Activated CD8-positive, alpha-beta memory T cell treated with anti-CD3 and anti-CD28 coated beads for 36 hours (primary cell): ENCODE measurements at regions not wholly inside any gene's neighbourhood (a gene's known extent, or its start where the extent isn't known, plus 50 kb on each side); places are given as distances from the start of the nearest gene placed in this dataset.

Experiments used
- CTCF ChIA-PET: fragments of 350-600 bp; sonication (Branson Sonifier 250); formaldehyde crosslinking; loops from one replicate; lab custom pipeline; 2021; ENCODE audit warnings: antibody characterized with exemption; lab: Charles Lee
- POLR2A ChIA-PET: fragments of 350-600 bp; sonication (Branson Sonifier 250); formaldehyde crosslinking; loops from one replicate; lab custom pipeline; 2021; ENCODE audit warnings: antibody characterized with exemption; lab: Charles Lee

DNA sequence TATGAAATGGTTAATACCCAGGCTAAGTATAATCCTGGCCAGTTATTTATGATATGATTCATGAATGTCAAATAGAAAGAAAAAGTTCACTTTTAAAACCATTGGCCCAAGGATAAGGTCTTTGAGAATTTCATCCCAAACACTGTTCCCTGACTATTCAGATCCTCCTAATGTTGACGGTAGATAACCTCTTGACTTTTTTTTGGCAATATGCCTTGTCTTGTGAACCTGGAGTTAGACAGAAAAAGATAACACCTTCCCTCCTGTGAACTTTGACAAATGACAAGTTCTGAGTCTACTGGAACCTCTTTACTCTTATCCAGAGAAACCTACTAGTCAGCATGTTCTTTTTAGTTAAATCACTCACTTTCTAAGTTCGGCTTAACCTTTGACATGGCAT lies 166.8 kb upstream of the PREP start:
- ChIA-PET POLR2A (no interaction called here), CTCF (no interaction called here)

- POLR2A ChIA-PET = no interaction called here
- CTCF ChIA-PET = no interaction called here
Observed at GRCh38 chr6:105568751-105569150, 165.9 kb upstream of the PREP start.

- ChIA-PET CTCF (no interaction called here), POLR2A (no interaction called here)
Observed at GRCh38 chr6:105568142-105568541, 165.3 kb upstream of the PREP start.

DNA sequence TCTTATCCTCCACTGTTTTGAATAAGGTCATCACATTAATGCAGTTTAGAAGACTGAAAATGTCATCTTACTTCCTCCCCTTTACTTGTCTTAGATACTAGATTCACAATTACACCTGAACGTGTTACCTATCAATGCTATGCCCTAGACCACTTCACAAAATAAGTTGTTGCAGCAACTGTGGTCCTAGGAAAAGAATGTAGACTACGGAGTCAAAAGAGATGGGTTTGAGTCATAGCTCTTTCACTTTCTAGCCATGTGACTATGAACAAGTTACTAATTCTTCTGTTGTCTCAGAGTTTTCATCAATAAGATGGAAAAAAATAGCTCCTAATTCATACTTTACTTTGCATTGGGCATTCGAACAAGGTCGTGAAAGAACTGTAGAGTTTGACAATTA lies 164.3 kb upstream of the PREP start:
- POLR2A ChIA-PET = no interaction called here
- CTCF ChIA-PET = interaction anchor here (0.9 kb wide), 1 partner anchor 26 kb away, joined by 3 read pairs; no protein-coding TSS in a partner anchor

GRCh38 chr6:105566503-105566902 lies 163.6 kb upstream of the PREP start:
- CTCF ChIA-PET = no interaction called here

GRCh38 chr6:105564121-105564902 lies 161.4 kb upstream of the PREP start:
- CTCF ChIA-PET = no interaction called here
- POLR2A ChIA-PET = no interaction called here

More at GRCh38 chr6:105566503-105566902, 163.6 kb upstream of the PREP start:
- POLR2A ChIA-PET = no interaction called here

- ChIA-PET CTCF (no interaction called here), POLR2A (no interaction called here)
Observed at GRCh38 chr6:105562027-105562426, 159.1 kb upstream of the PREP start.

DNA sequence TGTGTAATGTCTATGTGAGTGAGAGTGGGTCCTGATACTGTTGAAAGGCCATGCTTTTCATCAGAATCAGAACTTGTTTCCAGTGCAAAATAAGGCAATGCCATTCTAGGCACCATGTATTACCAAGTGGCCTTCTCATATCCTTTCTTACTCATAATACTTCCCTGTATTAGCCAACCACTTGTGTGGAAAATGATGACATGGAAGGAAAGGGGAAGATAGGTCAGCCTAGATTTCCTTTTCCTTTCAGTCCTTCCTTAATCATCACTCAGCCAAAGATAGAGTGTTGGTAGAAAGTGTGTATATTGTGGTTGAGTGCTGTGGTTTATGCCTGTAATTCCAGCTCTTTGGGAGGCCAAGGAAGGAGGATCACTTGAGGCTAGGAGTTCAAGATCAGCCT lies 158.6 kb upstream of the PREP start:
- POLR2A ChIA-PET = interaction anchor here (1.6 kb wide), 1 partner anchor 84 kb away, joined by 6 read pairs; no protein-coding TSS in a partner anchor
- CTCF ChIA-PET = no interaction called here

DNA sequence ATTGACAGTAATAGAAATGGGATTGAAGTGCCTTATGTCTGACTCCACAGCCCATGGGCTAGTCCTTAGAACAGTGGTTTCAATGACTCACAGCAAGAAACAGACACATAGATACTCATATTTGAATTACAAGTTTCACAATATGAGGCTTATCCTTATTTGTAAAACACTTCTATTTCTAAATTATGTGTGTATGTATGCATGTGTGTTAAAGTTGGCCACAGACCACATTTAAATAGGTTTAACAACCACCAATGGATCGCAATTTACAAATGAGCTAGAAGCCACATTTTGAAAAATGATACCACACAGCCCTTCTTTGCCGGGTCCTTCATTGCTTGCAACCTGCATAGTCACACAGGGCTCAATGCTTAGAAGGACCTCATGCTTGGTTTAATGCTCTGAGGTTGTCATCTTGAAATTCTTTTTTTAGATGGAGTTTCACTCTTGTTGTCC lies 157.8 kb upstream of the PREP start:
- ChIA-PET CTCF (interaction anchor here (1.2 kb wide), 1 partner anchor 60 kb away, joined by 4 read pairs; no protein-coding TSS in a partner anchor), POLR2A (interaction anchor here (0.6 to 1.6 kb wide), 2 partner anchors 85 to 249 kb away, joined by 4 to 6 read pairs; no protein-coding TSS in a partner anchor)

DNA sequence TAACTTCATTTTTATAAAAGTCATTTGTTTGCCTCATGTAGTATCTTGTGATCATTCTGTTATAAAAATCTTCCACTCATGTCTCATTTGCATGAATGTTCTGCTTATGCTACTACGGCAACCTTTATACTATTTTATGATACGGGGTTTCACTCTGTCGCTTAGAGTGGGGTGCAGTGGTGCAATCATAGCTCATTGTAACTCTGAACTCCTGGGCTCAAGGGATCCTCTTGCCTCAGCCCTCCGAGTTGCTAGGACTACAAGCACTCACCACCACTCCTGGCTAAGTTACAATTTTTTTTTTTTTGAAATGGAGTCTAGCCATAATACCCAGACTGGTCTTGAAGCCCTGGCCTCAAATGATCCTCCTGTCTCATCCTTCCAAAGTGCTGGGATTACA lies 154.4 kb upstream of the PREP start:
- POLR2A ChIA-PET = interaction anchor here (0.5 to 0.6 kb wide), 2 partner anchors 67 to 1008 kb away, joined by 3 read pairs; no protein-coding TSS in a partner anchor
- CTCF ChIA-PET = no interaction called here

DNA sequence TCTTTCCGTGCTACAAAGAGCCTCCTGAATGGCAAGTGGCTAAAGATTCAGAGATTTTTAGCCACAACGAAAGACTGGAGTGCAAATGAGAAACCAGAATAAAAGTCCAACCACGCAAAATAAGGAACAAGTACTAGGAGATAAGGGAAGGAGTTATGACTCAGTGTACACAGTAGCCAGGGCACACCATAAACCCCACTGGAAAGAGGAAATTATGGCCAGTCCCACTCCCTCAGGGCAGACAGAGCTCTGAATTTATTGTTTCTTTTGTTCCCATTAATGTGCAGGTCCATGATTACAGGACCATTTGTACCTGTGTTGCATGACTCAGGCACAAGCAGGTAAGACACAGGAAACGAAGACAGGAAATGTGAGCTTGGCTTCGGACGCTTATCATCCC lies 150.3 kb upstream of the PREP start:
- CTCF ChIA-PET = no interaction called here
- POLR2A ChIA-PET = no interaction called here

DNA sequence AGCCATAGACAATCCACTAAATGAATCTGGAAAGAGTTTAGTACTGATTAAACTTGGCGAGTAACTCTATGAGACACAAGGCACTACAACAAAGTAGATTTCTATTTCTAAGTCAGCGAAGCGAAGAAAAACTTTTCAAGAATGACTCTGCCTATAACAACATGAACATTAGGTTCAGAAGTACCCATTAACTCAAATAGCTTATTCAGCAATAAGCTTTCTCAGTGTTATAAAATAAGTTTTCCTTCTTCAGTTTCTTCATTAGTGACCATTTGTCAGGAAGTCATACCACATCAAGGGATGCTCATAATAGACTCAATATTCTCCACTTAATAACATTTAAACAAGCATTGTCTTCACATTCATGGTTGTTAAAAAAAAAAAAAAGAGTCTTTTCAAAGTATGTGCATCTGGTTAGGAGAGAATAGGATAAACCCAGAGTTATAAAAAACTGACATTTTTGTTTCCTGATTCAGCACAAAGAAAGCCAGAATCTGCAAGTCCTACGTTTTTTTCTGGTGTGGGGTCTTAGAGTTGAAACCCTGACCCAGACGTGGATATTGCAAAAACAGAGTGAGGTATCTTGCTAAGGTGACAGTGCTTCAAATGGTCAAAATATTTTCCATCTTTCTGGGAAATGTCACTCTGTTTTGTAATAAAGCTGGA lies 148.2 kb upstream of the PREP start:
- ChIA-PET CTCF (no interaction called here), POLR2A (no interaction called here)

DNA sequence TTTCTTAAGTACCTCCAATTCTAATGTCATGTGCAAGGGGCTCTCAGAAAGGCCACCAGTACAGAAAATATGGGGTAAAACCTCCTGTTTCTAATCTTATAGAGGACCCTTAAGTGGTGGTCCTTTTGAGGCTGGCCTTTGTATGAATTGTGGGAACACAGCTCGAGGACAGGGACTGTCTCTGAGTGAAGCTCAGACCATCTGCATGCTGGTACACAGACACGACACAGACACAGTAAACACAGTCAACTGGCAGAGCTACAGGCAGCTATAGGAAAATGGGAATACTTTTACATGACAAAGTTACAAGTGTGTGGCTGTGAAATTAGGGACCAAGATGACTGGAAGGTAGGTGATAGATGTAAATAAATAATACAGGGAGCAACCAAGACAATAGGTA lies 143.9 kb upstream of the PREP start:
- ChIA-PET POLR2A (no interaction called here), CTCF (no interaction called here)

DNA sequence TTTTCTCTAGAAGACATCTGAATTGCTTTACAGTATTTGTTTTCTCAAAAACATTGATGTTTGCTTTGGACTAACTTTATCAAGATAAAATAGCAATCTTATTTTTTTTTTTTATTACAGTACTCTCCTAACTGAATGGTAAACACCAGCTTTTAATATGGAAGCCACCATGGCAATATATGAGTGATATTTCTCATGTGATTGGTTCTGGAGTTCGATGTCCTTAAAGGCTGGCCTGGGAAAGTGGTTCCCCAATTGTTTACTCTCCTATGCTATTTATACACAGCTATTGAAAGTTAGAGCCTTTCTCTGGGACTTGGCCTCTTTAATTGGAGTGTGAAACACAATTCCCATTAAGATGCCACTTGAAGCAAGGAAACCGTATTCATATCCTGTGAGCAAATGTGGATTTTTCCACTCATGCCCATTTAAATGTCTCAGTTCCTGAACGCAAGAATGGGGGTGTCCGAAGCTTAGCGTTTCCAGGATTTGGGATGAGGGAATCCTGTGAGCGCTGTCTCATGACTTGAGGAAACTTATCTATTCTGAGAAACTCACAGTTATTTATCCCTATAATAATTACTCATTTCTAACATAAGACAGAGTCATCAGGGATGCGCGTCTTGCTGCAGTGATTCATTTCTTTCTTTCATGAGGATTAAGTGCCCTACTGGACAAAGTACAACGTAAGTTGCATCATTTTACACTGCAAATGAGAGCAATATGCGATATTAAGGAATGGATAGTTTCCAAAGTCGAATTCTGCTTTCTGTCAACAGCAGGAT lies 143.3 kb upstream of the PREP start:
- ChIA-PET CTCF (interaction anchor here (0.6 kb wide), 1 partner anchor 191 kb away, joined by 3 read pairs; no protein-coding TSS in a partner anchor), POLR2A (interaction anchor here (0.6 kb wide), 1 partner anchor 97 kb away, joined by 3 read pairs; no protein-coding TSS in a partner anchor)

DNA sequence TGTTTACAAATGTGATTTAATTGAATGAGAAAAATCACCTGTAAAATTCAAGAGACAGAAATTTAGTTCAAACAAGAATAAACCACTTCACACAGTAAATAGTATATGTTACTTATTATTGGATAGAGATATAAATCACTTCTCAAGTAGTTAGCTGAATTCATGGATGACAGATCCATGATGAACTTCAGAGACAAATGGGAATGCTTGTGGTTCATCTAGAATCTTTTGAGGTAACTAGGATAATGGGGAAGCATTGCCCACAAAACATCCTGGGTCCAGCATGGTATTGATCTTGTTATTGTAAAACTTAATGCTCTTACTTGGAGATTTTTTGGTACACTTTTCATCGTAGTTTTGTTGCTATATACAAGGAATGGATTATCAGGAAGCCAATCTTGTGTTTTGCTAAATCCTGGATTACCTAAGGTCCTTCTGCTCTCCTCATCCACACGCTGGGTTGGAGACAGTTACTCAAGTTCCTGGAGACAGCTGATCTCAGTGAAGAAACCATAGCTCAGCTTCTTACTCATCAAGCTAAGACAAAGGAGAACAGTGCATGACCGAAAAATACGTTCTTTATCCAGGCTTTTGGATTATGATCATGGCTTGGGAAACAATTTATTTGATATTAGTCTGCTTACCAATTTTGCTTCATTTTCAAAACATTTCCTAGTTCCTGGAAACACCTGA lies 142.5 kb upstream of the PREP start:
- ChIA-PET POLR2A (interaction anchor here (0.6 kb wide), 1 partner anchor 96 kb away, joined by 3 read pairs; no protein-coding TSS in a partner anchor), CTCF (interaction anchor here (0.6 kb wide), 1 partner anchor 190 kb away, joined by 3 read pairs; no protein-coding TSS in a partner anchor)

DNA sequence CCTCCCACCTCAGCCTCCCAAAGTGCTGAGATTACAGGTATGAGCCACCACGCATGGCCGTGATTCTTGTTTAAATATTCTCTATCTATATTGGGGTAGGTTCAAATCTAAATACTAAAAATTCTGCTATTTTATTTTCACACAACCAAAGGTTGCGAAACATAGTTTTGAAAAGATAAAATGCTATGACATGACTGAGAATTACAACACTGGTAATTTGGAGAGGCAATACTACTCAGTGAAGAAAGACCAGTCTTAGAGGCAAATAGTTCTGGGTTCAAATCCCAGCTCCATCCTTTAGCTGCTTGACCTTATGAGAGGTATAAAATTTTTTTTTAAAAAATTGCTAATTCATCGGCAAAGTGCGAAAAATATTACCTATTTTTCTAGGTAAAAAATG lies 137.0 kb upstream of the PREP start:
- CTCF ChIA-PET = no interaction called here

GRCh38 chr6:105537981-105538578 lies 135.2 kb upstream of the PREP start:
- POLR2A ChIA-PET = no interaction called here
- CTCF ChIA-PET = no interaction called here

More for the DNA sequence above, 137.0 kb upstream of the PREP start:
- POLR2A ChIA-PET = no interaction called here

GRCh38 chr6:105536961-105537360 lies 134.1 kb upstream of the PREP start:
- ChIA-PET POLR2A (no interaction called here), CTCF (no interaction called here)
